Common myeloid progenitor, CD34-positive (primary cell): ENCODE measurements at regions not wholly inside any gene's neighbourhood (a gene's known extent, or its start where the extent isn't known, plus 50 kb on each side); places are given as distances from the start of the nearest gene placed in this dataset.
"Not testable (repeated sequence)": the region's sequence is repeated elsewhere in the genome, so short reads cannot be mapped to it uniquely, and the experiment has no call there.

Experiments used
- CTCF ChIA-PET: fragments of 350-600 bp; sonication (Branson Sonifier 250); formaldehyde crosslinking; loops from one replicate; lab custom pipeline; 2021; ENCODE audit warnings: antibody characterized with exemption; lab: Charles Lee
- POLR2A ChIA-PET: fragments of 350-600 bp; sonication (Branson Sonifier 250); formaldehyde crosslinking; loops from one replicate; lab custom pipeline; 2021; ENCODE audit warnings: antibody characterized with exemption; lab: Charles Lee
- DNase-seq, 3 donors: peaks; one replicate each; pipeline versions ENCODE4 v3.0.0 to v3.0.0-alpha.2; 2013
- H3K27ac ChIP-seq, 2 experiments: 1 replicate in 1 of 2; 2 replicates in 1 of 2; pipeline ENCODE4 v1.7.0; 2013; ENCODE audit warnings: inconsistent platforms in 2 of 2, low read length in 2 of 2, mild to moderate bottlenecking in 2 of 2, low read depth in 1 of 2, moderate library complexity in 1 of 2; ENCODE audit not compliant: severe bottlenecking in 2 of 2, insufficient read depth in 1 of 2, poor library complexity in 1 of 2
- H3K27me3 ChIP-seq, 5 experiments: replicated peaks in 2 of 5; 1 replicate in 3 of 5; 2 replicates in 2 of 5; pipeline versions ENCODE4 v1.6.1 to v1.7.0; 2013; ENCODE audit warnings: low read length in 4 of 5, mild to moderate bottlenecking in 2 of 5, moderate library complexity in 2 of 5, inconsistent platforms in 1 of 5; ENCODE audit not compliant: insufficient read depth in 5 of 5, control insufficient read depth in 4 of 5
- H3K36me3 ChIP-seq, 4 experiments: 1 replicate in 2 of 4; 2 replicates in 2 of 4; pipeline versions ENCODE4 v1.6.1 to v1.7.0; 2013; ENCODE audit warnings: low read length in 3 of 4, control low read depth in 1 of 4, mild to moderate bottlenecking in 1 of 4; ENCODE audit not compliant: control insufficient read depth in 4 of 4, insufficient read depth in 4 of 4
- H3K4me1 ChIP-seq, 4 experiments: 1 replicate in 3 of 4; 2 replicates in 1 of 4; pipeline versions ENCODE4 v1.6.1 to v1.7.1; 2013; ENCODE audit warnings: low read length in 3 of 4, mild to moderate bottlenecking in 3 of 4, control low read depth in 1 of 4, inconsistent platforms in 1 of 4, moderate library complexity in 1 of 4; ENCODE audit not compliant: control insufficient read depth in 4 of 4, insufficient read depth in 4 of 4; ENCODE audit errors: control extremely low read depth in 1 of 4
- H3K4me3 ChIP-seq, 7 experiments: 1 replicate in 4 of 7; 2 replicates in 3 of 7; pipeline versions ENCODE4 v1.5.1 to v1.7.0; 2013; ENCODE audit warnings: mild to moderate bottlenecking in 7 of 7, low read length in 6 of 7, moderate library complexity in 6 of 7, inconsistent platforms in 2 of 7, low read depth in 2 of 7, control low read depth in 1 of 7; ENCODE audit not compliant: insufficient read depth in 4 of 7, control insufficient read depth in 1 of 7; ENCODE audit errors: extremely low read depth in 1 of 7
- H3K9me3 ChIP-seq, 5 experiments: 1 replicate in 4 of 5; 2 replicates in 1 of 5; pipeline versions ENCODE4 v1.6.1 to v1.7.1; 2013; ENCODE audit warnings: low read length in 4 of 5, mild to moderate bottlenecking in 2 of 5, inconsistent platforms in 1 of 5, low read depth in 1 of 5, moderate library complexity in 1 of 5; ENCODE audit not compliant: control insufficient read depth in 4 of 5, insufficient read depth in 2 of 5; ENCODE audit errors: control extremely low read depth in 1 of 5
- WGBS: methylation state at CpG from one replicate; pipeline ENCODE4 v1.1.5; 2013; ENCODE audit not compliant: insufficient coverage; 5-methylcytosine and 5-hydroxymethylcytosine counted together

GRCh38 chr18:78822949-78823285 lies 156.7 kb upstream of the SALL3 start:
- WGBS = 92% methylated on average over 10 of the region's 15 CpGs
- no peaks in the 10 kb centered on the region for H3K4me1 ChIP-seq
- DNase-seq = no peak
- H3K27ac ChIP-seq = no peak overlapping the region
- H3K27me3 ChIP-seq = peaks cover 0 to 42% (median 8%) of the 10 kb centered on the region in 5 experiments
- H3K9me3 ChIP-seq = no peaks in the 10 kb centered on the region
- H3K36me3 ChIP-seq = no peaks in the 10 kb centered on the region
- ChIA-PET CTCF (no interaction called here), POLR2A (no interaction called here)
- H3K4me3 ChIP-seq = no peak overlapping the region

GRCh38 chr18:78825168-78825567 lies 154.4 kb upstream of the SALL3 start:
- 94% methylated on average over 3 of the region's 6 CpGs for WGBS
- POLR2A ChIA-PET = no interaction called here
- CTCF ChIA-PET = no interaction called here
- no peaks in the 10 kb centered on the region for H3K9me3 ChIP-seq
- no peak for DNase-seq
- H3K27ac ChIP-seq = no peak overlapping the region
- no peaks in the 10 kb centered on the region for H3K36me3 ChIP-seq
- H3K27me3 ChIP-seq = peaks cover 0 to 48% (median 7%) of the 10 kb centered on the region in 5 experiments
- H3K4me1 ChIP-seq = no peaks in the 10 kb centered on the region
- H3K4me3 ChIP-seq = no peak overlapping the region

- Histone ChIP-seq H3K9me3 (no peaks in the 10 kb centered on the region), H3K36me3 (no peaks in the 10 kb centered on the region), H3K27ac (no peak overlapping the region), H3K4me1 (no peaks in the 10 kb centered on the region), H3K4me3 (no peak overlapping the region), H3K27me3 (peaks cover 0 to 43% (median 3%) of the 10 kb centered on the region in 5 experiments)
- ChIA-PET CTCF (interaction anchor here (1.3 kb wide), 1 partner anchor 11 kb away, joined by 4 read pairs; no protein-coding TSS in a partner anchor), POLR2A (no interaction called here)
- 78% methylated on average over 3 of the region's 4 CpGs for WGBS
- no peak for DNase-seq
Measured at GRCh38 chr18:78826631-78827030, 153.0 kb upstream of the SALL3 start.

DNA sequence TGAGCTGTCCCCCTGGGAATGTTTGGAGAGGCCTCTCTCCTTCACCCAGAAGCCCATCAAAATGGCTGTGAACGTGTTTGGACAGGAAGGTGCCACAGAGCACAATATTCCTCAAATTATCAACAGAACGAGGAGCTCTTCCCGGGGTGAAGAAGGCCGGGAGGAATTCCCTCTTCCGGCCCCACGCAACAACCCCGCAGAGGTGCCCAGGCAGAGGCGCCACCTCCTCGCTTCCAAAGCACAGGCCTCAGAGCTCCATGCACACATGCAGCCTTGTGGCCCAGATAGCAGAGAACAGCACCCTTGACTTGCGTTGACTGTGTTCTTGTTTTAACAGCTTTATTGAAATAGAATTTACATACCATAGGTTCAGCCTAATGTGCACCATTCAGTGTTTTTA lies 152.5 kb upstream of the SALL3 start:
- Histone ChIP-seq H3K27ac (no peak overlapping the region), H3K4me3 (no peak overlapping the region), H3K36me3 (no peaks in the 10 kb centered on the region), H3K4me1 (no peaks in the 10 kb centered on the region), H3K9me3 (no peaks in the 10 kb centered on the region), H3K27me3 (peaks cover 0 to 44% (median 2%) of the 10 kb centered on the region in 5 experiments)
- ChIA-PET CTCF (no interaction called here), POLR2A (no interaction called here)
- no peak for DNase-seq
- WGBS = 94% methylated on average over 9 of the region's 10 CpGs

DNA sequence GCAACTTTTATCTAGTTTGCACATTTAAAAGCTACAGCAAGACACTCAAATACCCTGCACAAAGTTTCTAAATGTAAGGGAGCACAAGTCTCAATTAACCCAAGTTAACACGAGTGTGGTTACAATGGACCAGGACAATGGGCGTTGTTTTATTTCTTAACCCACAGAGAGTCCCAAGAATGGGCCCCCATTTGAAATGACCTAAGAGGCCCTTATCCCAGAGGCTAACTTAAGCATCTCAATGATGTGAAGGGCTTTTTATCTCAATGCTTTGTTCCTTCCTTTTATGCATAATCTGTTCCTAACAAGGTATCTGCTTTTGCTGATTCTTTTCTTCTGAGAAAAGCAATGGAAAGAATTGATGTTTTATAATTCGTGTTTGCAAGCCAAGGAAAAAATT lies 151.5 kb upstream of the SALL3 start:
- no peak for DNase-seq
- ChIA-PET POLR2A (no interaction called here), CTCF (no interaction called here)
- Histone ChIP-seq H3K4me1 (no peaks in the 10 kb centered on the region), H3K27me3 (peaks cover 0 to 44% (median 2%) of the 10 kb centered on the region in 5 experiments), H3K4me3 (no peak overlapping the region), H3K36me3 (no peaks in the 10 kb centered on the region), H3K9me3 (no peaks in the 10 kb centered on the region), H3K27ac (no peak overlapping the region)
- 91% methylated on average over 2 of the region's 3 CpGs for WGBS

DNA sequence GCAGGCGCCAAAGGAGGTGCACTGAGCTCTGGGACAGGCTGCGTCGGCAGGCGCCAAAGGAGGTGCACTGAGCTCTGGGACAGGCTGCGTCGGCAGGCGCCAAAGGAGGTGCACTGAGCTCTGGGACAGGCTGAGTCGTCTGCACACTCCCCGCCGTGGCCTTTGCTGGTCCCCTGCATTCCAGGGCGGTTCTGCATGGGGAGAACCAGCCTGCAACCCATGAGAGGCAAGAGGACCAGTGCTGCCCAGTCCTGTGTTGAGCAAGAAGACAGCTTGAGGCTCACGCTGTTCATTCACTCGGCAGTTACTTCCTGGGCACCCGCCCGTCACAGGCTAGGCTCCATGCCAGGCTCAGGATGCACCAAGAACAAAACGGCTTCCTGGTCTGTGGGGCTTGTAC lies 150.6 kb upstream of the SALL3 start:
- POLR2A ChIA-PET = interaction anchor here (0.6 kb wide), 2 partner anchors 65 to 1387 kb away, joined by 3 to 4 read pairs; no protein-coding TSS in a partner anchor

GRCh38 chr18:78830161-78830560 lies 149.5 kb upstream of the SALL3 start:
- Histone ChIP-seq H3K27ac (no peak overlapping the region), H3K36me3 (no peaks in the 10 kb centered on the region), H3K4me1 (no peaks in the 10 kb centered on the region), H3K4me3 (no peak overlapping the region), H3K27me3 (peaks cover 0 to 38% (median 4%) of the 10 kb centered on the region in 5 experiments), H3K9me3 (no peaks in the 10 kb centered on the region)
- POLR2A ChIA-PET = no interaction called here
- 98% methylated on average over 5 of the region's 10 CpGs for WGBS
- CTCF ChIA-PET = no interaction called here
- DNase-seq = no peak

More for the DNA sequence above, 150.6 kb upstream of the SALL3 start:
- DNase-seq, H3K4me3 ChIP-seq, CTCF ChIA-PET, H3K27ac ChIP-seq, H3K36me3 ChIP-seq, H3K9me3 ChIP-seq, H3K4me1 ChIP-seq: not testable (repeated sequence)
- 82% methylated on average over 16 of the region's 16 CpGs for WGBS
- H3K27me3 ChIP-seq = peaks cover 0 to 45% (median 4%) of the 10 kb centered on the region in 5 experiments
